ENCODE measurements at regions not wholly inside any gene's neighbourhood (a gene's known extent, or its start where the extent isn't known, plus 50 kb on each side); places are given as distances from the start of the nearest gene placed in this dataset.
"Not testable (repeated sequence)": the region's sequence is repeated elsewhere in the genome, so short reads cannot be mapped to it uniquely, and the experiment has no call there.

DNA sequence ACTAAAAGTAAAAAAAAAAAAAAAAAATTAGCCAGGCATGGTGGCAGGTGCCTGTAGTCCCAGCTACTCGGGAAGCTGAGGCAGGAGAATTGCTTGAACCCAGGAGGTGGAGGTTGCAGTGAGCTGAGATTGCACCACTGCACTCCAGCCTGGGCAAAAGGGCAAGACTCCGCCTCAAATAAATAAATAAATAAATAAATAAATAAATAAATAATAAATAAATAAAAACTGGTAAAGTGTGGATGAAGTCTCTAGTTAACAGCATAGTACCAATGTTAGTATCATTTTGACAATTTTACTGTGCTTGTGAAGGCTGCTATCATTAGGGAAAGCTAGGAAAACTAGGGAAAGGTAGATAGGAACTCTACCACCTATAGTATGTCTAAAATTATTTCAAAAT, 581.0 kb upstream of the ID4 start:
- TF ChIP-seq, protein P1, sequence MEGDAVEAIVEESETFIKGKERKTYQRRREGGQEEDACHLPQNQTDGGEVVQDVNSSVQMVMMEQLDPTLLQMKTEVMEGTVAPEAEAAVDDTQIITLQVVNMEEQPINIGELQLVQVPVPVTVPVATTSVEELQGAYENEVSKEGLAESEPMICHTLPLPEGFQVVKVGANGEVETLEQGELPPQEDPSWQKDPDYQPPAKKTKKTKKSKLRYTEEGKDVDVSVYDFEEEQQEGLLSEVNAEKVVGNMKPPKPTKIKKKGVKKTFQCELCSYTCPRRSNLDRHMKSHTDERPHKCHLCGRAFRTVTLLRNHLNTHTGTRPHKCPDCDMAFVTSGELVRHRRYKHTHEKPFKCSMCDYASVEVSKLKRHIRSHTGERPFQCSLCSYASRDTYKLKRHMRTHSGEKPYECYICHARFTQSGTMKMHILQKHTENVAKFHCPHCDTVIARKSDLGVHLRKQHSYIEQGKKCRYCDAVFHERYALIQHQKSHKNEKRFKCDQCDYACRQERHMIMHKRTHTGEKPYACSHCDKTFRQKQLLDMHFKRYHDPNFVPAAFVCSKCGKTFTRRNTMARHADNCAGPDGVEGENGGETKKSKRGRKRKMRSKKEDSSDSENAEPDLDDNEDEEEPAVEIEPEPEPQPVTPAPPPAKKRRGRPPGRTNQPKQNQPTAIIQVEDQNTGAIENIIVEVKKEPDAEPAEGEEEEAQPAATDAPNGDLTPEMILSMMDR (IDR thresholded peaks at IDR 0.05; ENCODE audit: low read depth, low read length), result not testable (repeated sequence)
- TF ChIP-seq, protein P2, sequence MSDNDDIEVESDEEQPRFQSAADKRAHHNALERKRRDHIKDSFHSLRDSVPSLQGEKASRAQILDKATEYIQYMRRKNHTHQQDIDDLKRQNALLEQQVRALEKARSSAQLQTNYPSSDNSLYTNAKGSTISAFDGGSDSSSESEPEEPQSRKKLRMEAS (IDR thresholded peaks at IDR 0.05; ENCODE audit: low read depth, low read length), result not testable (repeated sequence)
